ENCODE measurements at regions not wholly inside any gene's neighbourhood (a gene's known extent, or its start where the extent isn't known, plus 50 kb on each side); places are given as distances from the start of the nearest gene placed in this dataset.

- FAIRE-seq = peak; percentile 62
These were observed 84.1 kb upstream of the FNDC3A start for GRCh38 chr13:48891586-48891985.

- FAIRE-seq = peak; percentile 96
These were observed 83.5 kb upstream of the FNDC3A start for GRCh38 chr13:48892053-48892687.

DNA sequence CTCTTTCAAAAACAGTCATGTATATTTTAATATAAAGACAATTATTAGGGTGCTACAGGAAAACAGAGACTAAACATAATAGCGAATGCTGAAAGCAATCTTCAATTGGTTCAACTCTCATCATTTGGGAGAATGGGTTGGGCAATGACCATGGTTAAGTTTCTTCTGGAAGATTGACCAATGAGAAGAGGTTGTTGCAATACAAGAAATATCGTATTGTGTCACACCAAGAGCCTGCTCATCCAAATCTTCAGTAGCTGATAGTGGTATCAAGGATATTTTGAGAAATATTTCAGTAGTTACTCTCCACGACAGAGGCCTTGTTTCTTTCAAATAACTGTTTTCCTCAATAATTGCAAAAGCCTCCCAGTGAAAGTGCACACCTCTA, 83.0 kb upstream of the FNDC3A start:
- no peak for FAIRE-seq

- FAIRE-seq = no peak
These were observed 79.4 kb upstream of the FNDC3A start for GRCh38 chr13:48896312-48896711.

- no peak for FAIRE-seq
These were observed 73.9 kb upstream of the FNDC3A start for GRCh38 chr13:48901781-48902180.

DNA sequence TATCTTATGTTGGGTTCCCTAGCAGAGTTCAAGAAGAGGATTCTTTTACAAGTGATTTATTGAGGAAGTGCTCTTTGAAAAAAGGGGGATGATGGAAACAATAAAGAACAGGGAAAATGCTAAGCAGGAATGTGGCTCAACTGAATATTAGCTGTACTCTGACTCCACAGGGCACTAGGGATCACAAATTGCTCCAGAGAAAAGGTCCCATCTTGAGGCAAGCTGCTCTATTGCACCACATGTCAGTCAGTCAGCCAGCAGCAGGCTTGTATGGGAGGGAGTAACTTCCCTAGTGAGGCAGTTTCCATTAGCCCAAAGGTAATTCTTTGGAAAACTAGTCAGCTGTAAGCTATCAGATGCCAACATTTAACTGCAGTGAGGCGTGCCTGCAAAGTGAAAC, 73.3 kb upstream of the FNDC3A start:
- no peak for FAIRE-seq

DNA sequence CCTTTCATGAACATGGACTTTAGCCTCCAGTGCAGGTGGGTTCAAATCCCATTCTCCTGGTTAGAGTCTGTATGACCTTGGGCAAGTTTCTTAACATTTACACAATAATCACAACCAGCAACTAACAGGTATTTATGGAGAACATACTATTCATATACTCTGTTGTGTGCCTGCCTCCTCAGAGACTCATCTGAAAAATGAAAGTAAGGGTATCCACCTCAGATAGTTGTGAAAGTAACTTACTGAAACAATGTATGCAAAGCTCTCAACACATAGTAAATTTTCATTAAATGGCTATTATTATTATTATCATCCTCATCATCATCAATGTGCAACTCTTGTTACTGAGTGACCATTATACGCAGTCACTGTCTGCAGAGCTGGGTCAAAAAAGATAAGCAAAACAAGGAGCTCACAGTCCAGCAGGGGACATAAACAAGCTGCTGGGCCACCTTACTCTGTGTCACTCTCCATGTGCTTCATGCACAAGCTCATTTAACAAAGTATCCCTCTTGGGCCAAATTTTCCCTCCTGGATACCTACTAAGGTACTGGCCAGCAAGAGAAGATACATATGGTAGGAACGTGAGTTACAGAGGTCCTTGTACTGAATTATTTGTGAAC, 70.9 kb upstream of the FNDC3A start:
- FAIRE-seq = no peak

GRCh38 chr13:48906200-48906599, 69.5 kb upstream of the FNDC3A start:
- FAIRE-seq = no peak

GRCh38 chr13:48908381-48909055, 67.2 kb upstream of the FNDC3A start:
- peak; percentile 41 for FAIRE-seq

- FAIRE-seq = peak; percentile 38
These were observed 66.7 kb upstream of the FNDC3A start for GRCh38 chr13:48909056-48909389.

- no peak for FAIRE-seq
These were observed 65.0 kb upstream of the FNDC3A start for GRCh38 chr13:48910686-48911085.

DNA sequence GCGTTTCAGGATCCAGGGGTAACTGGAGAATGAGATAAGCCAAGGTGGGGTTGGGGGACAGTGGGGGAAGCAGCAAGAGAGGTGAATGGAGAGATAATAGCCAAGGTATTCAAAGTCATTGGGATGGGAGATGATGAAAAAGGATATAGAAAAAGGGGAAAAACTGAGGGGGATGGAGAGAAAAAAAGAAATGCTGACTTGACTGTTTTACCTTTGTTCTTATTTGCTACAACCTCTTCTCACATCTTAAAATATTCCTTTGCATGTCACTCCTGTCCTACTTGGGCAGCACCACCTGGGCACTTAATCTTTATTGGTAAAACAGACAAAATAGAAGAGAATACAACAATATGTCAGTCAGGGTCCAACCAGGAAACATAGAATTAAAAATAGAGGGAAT, 56.0 kb upstream of the FNDC3A start:
- FAIRE-seq = no peak

- FAIRE-seq = no peak
These were observed 55.0 kb upstream of the FNDC3A start for GRCh38 chr13:48920730-48921129.

DNA sequence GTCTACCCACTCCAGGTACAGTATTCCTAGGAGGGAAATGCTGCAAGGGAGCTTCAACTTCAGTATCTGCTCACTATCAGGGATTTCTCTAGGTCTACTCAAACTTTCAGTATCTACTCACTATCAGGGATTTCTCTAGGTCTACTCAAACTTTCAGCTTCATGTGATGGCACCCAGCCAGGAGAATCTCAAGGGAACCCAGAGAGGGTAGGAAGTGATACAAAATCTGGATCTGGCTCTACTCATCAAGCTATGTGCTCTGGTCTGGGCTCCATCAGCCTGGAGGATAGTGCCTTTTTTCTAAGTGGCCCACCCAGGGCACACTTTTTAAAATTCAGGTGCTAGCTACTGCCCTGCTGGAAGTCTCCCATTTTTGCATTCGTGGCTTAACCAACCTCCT, 52.3 kb upstream of the FNDC3A start:
- FAIRE-seq = no peak

- no peak for FAIRE-seq
These were observed 50.7 kb upstream of the FNDC3A start for GRCh38 chr13:48925001-48925400.
